Stimulated activated CD4-positive, alpha-beta T cell treated with anti-CD3 and anti-CD28 coated beads, Interleukin-4, amount 100 ng/mL, for 4 hours (primary cell): ENCODE measurements at regions not wholly inside any gene's neighbourhood (a gene's known extent, or its start where the extent isn't known, plus 50 kb on each side); places are given as distances from the start of the nearest gene placed in this dataset.
"Not testable (repeated sequence)": the region's sequence is repeated elsewhere in the genome, so short reads cannot be mapped to it uniquely, and the experiment has no call there.

ENCODE experiments used
- DNase-seq, 2 experiments: peaks; one replicate each; pipeline ENCODE4 v3.0.0-alpha.2; 2020

GRCh38 chr4:179040259-179040658 lies 1598.0 kb upstream of the AGA start:
- no peak for DNase-seq

- no peak for DNase-seq
These were observed 1606.7 kb upstream of the AGA start for GRCh38 chr4:179048839-179049453.

- no peak for DNase-seq
These were observed 1609.0 kb upstream of the AGA start for GRCh38 chr4:179051206-179051605.

GRCh38 chr4:179059396-179059795 lies 1617.2 kb upstream of the AGA start:
- DNase-seq = no peak

- DNase-seq = not testable (repeated sequence)
These were observed 1624.0 kb upstream of the AGA start for GRCh38 chr4:179066254-179066653.

- no peak for DNase-seq
These were observed 1628.9 kb upstream of the AGA start for GRCh38 chr4:179071131-179071530.

- no peak for DNase-seq
These were observed 1634.6 kb upstream of the AGA start for GRCh38 chr4:179076865-179077264.

GRCh38 chr4:179095585-179096221 lies 1653.5 kb upstream of the AGA start:
- DNase-seq = no peak

- DNase-seq = no peak
These were observed 1655.5 kb upstream of the AGA start for GRCh38 chr4:179097741-179098140.

GRCh38 chr4:179110356-179110755 lies 1668.1 kb upstream of the AGA start:
- DNase-seq = no peak

- no peak for DNase-seq
These were observed 1668.6 kb upstream of the AGA start for GRCh38 chr4:179110816-179111215.

- DNase-seq = no peak
These were observed 1670.4 kb upstream of the AGA start for GRCh38 chr4:179112441-179113170.

GRCh38 chr4:179114615-179115014 lies 1672.4 kb upstream of the AGA start:
- DNase-seq = no peak

GRCh38 chr4:179116011-179116410 lies 1673.8 kb upstream of the AGA start:
- DNase-seq = no peak

- no peak for DNase-seq
These were observed 1674.3 kb upstream of the AGA start for GRCh38 chr4:179116581-179116980.

- DNase-seq = no peak
These were observed 1680.8 kb upstream of the AGA start for GRCh38 chr4:179123084-179123483.

- no peak for DNase-seq
These were observed 1682.2 kb upstream of the AGA start for GRCh38 chr4:179124419-179124818.

- no peak for DNase-seq
These were observed 1682.7 kb upstream of the AGA start for GRCh38 chr4:179124957-179125356.

GRCh38 chr4:179125870-179126269 lies 1683.6 kb upstream of the AGA start:
- DNase-seq = no peak

GRCh38 chr4:179128299-179128698 lies 1686.1 kb upstream of the AGA start:
- DNase-seq = no peak

- DNase-seq = no peak
These were observed 1688.0 kb upstream of the AGA start for GRCh38 chr4:179130122-179130714.

- DNase-seq = no peak
These were observed 1703.7 kb upstream of the AGA start for GRCh38 chr4:179145746-179146525.

GRCh38 chr4:179151770-179152169 lies 1709.5 kb upstream of the AGA start:
- no peak for DNase-seq
